Loucy (cell line): ENCODE measurements at regions not wholly inside any gene's neighbourhood (a gene's known extent, or its start where the extent isn't known, plus 50 kb on each side); places are given as distances from the start of the nearest gene placed in this dataset.

Experiments used
- H2AFZ ChIP-seq: fragments of 200-600 bp; sonication (generic); 2 replicates; pipeline ENCODE4 v1.6.0; 2016; ENCODE audit warnings: antibody characterized with exemption, mild to moderate bottlenecking, low read length, moderate library complexity
- H3F3A ChIP-seq: fragments of 200-600 bp; 2 replicates; pipeline ENCODE4 v1.6.0; 2016; ENCODE audit warnings: antibody characterized with exemption, low read depth, mild to moderate bottlenecking
- H3K27me3 ChIP-seq: fragments of 200-600 bp; sonication (generic); 2 replicates; pipeline ENCODE4 v1.6.1; 2014; ENCODE audit warnings: low read length, mild to moderate bottlenecking; ENCODE audit not compliant: insufficient read depth, poor library complexity, severe bottlenecking
- H3K36me3 ChIP-seq: fragments of 200-600 bp; sonication (generic); 2 replicates; pipeline ENCODE4 v1.6.1; 2016; ENCODE audit warnings: low read length; ENCODE audit not compliant: insufficient read depth
- H3K4me1 ChIP-seq: fragments of 200-600 bp; sonication (generic); 2 replicates; pipeline ENCODE4 v1.5.1; 2014; ENCODE audit warnings: low read length, mild to moderate bottlenecking; ENCODE audit not compliant: insufficient read depth, poor library complexity, severe bottlenecking
- H3K4me2 ChIP-seq: fragments of 200-600 bp; sonication (generic); 2 replicates; pipeline ENCODE4 v1.6.0; 2014; ENCODE audit warnings: antibody characterized with exemption, low read length, low read depth, mild to moderate bottlenecking; ENCODE audit not compliant: poor library complexity, severe bottlenecking
- H3K4me3 ChIP-seq: fragments of 200-600 bp; sonication (generic); 2 replicates; pipeline ENCODE4 v1.5.1; 2014; ENCODE audit warnings: low read length, mild to moderate bottlenecking, mixed read lengths; ENCODE audit not compliant: poor library complexity, severe bottlenecking
- H3K79me2 ChIP-seq: fragments of 200-600 bp; sonication (generic); 2 replicates; pipeline ENCODE4 v1.6.1; 2014; ENCODE audit warnings: low read length; ENCODE audit not compliant: insufficient read depth
- H3K9ac ChIP-seq: fragments of 200-600 bp; sonication (generic); 2 replicates; pipeline ENCODE4 v1.6.0; 2014; ENCODE audit warnings: mild to moderate bottlenecking, low read depth, low read length, moderate library complexity; ENCODE audit not compliant: poor library complexity, severe bottlenecking
- H3K9me2 ChIP-seq: fragments of 200-600 bp; sonication (generic); replicated peaks from 2 replicates; pipeline ENCODE4 v1.6.1; 2016; ENCODE audit warnings: low read depth, low read length, mixed read lengths
- H3K9me3 ChIP-seq: fragments of 200-600 bp; sonication (generic); 2 replicates; pipeline ENCODE4 v1.6.1; 2014; ENCODE audit warnings: mild to moderate bottlenecking, antibody characterized with exemption, low read length, low read depth; ENCODE audit not compliant: insufficient read depth
- H4K20me1 ChIP-seq: fragments of 200-600 bp; sonication (generic); 2 replicates; pipeline ENCODE4 v1.6.0; 2014; ENCODE audit warnings: antibody characterized with exemption, low read length, mild to moderate bottlenecking; ENCODE audit not compliant: insufficient read depth, poor library complexity, severe bottlenecking
- CTCF ChIP-seq: fragments of 200-600 bp; sonication (generic); conservative IDR thresholded peaks from 2 replicates; pipeline ENCODE4 v1.5.1; 2014; ENCODE audit warnings: mild to moderate bottlenecking, antibody characterized with exemption, low read length
- EZH2phosphoT487 ChIP-seq: fragments of 200-600 bp; IDR thresholded peaks from 2 replicates; pipeline ENCODE4 v1.6.1; 2018; ENCODE audit warnings: antibody characterized with exemption, mild to moderate bottlenecking, moderate library complexity, borderline replicate concordance

- Histone ChIP-seq H4K20me1 (no peaks in the 10 kb centered on the region), H2AFZ (no peak overlapping the region)
These were observed 180.4 kb downstream of the KIF26A start for GRCh38 chr14:104318558-104319490.

GRCh38 chr14:104319491-104320241, 181.3 kb downstream of the KIF26A start:
- Histone ChIP-seq H3K4me2 (no peak overlapping the region), H3K4me1 (no peaks in the 10 kb centered on the region), H2AFZ (no peak overlapping the region), H4K20me1 (no peaks in the 10 kb centered on the region), H3K9me2 (no peaks in the 10 kb centered on the region), H3K36me3 (no peaks in the 10 kb centered on the region), H3K4me3 (no peak overlapping the region), H3K9ac (no peak overlapping the region), H3K9me3 (no peaks in the 10 kb centered on the region), H3F3A (no peaks in the 10 kb centered on the region), H3K27me3 (no peaks in the 10 kb centered on the region), H3K79me2 (no peaks in the 10 kb centered on the region)
- TF ChIP-seq EZH2phosphoT487 (no peak), CTCF (no peak)

More at GRCh38 chr14:104318558-104319490, 180.4 kb downstream of the KIF26A start:
- no peak overlapping the region for H3K9ac ChIP-seq
- no peaks in the 10 kb centered on the region for H3K4me1 ChIP-seq
- H3K9me2 ChIP-seq = no peaks in the 10 kb centered on the region
- no peaks in the 10 kb centered on the region for H3K36me3 ChIP-seq
- TF ChIP-seq EZH2phosphoT487 (no peak), CTCF (no peak)
- no peak overlapping the region for H3K4me2 ChIP-seq
- no peaks in the 10 kb centered on the region for H3K9me3 ChIP-seq
- H3K79me2 ChIP-seq = no peaks in the 10 kb centered on the region
- H3F3A ChIP-seq = no peaks in the 10 kb centered on the region
- no peaks in the 10 kb centered on the region for H3K27me3 ChIP-seq
- H3K4me3 ChIP-seq = no peak overlapping the region

GRCh38 chr14:104320611-104321086, 182.3 kb downstream of the KIF26A start:
- no peaks in the 10 kb centered on the region for H3K4me1 ChIP-seq

More at GRCh38 chr14:104320611-104321086, 182.3 kb downstream of the KIF26A start:
- Histone ChIP-seq H3K27me3 (no peaks in the 10 kb centered on the region), H3F3A (no peaks in the 10 kb centered on the region), H2AFZ (no peak overlapping the region), H4K20me1 (no peaks in the 10 kb centered on the region), H3K36me3 (no peaks in the 10 kb centered on the region), H3K9me3 (no peaks in the 10 kb centered on the region), H3K4me2 (no peak overlapping the region), H3K4me3 (no peak overlapping the region), H3K9ac (no peak overlapping the region), H3K9me2 (no peaks in the 10 kb centered on the region), H3K79me2 (no peaks in the 10 kb centered on the region)
- TF ChIP-seq EZH2phosphoT487 (no peak), CTCF (no peak)
